GM21717 (cell line): ENCODE measurements at regions not wholly inside any gene's neighbourhood (a gene's known extent, or its start where the extent isn't known, plus 50 kb on each side); places are given as distances from the start of the nearest gene placed in this dataset.
"Not testable (repeated sequence)": the region's sequence is repeated elsewhere in the genome, so short reads cannot be mapped to it uniquely, and the experiment has no call there.

Experiments
- ATAC-seq: cut with Tn5 transposase; IDR thresholded peaks from one replicate; pipeline ENCODE4 v1.9.1; 2021; ENCODE audit warnings: mild to moderate bottlenecking, moderate library complexity; ENCODE audit not compliant: unreplicated experiment

DNA sequence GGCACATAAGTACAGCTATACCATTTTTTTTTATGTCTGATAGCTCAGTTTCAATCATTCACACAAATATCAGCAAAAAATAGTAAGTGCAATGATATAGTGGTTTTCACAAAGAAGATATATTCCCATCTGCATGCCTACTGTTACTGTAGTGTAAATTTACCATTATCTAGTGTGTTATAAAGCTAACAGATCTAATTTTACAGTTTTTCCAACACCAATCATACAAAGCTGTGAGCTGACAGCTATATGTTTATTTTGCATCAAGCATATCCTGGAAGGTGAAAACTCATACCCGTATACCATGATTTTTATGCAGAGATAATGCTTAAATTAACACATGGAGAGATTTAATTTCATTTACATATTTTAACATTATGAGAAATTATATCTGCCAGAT lies 89.9 kb upstream of the HAPLN1 start:
- no peak for ATAC-seq

DNA sequence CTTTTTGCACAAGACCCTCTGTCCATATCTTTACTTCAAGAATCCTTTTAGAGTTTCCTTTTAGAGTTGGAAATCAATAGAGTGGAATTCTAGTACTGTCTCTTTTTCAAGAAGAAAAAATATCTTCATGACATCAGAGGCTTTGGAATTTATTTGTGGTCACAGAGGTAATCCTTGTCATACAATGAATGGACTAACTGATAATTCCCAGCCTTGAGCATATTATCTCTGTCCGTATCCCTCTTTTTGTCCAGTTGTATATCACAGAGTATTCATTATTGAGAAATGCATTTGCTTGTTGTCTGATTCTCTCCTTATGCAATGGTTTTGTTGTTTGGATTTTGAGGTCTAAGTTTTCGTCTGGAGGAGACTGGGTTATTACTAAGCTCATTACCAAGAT lies 82.0 kb upstream of the HAPLN1 start:
- no peak for ATAC-seq

DNA sequence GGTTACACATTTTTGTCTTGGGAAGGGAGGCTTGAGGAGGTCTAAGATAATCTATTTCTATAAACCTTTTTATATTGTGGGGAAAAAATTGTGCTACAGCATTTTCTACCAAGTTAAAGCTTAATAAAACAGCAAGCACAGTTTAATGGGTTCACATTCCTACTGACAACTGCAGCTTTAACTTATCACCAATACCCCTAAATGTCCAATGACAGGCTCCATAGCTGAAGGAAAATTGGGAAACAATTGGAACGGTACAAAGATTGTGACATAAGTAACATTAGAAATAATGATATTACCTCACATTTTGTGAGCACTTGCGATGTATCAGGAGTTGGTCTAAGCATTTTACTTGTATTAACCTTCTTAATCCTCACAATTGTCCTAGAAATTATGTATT lies 79.5 kb upstream of the HAPLN1 start:
- no peak for ATAC-seq

- ATAC-seq: not testable (repeated sequence)
These were observed 78.4 kb upstream of the HAPLN1 start for GRCh38 chr5:83799020-83799419.

- ATAC-seq: no peak
These were observed 68.7 kb upstream of the HAPLN1 start for GRCh38 chr5:83789371-83789770.

DNA sequence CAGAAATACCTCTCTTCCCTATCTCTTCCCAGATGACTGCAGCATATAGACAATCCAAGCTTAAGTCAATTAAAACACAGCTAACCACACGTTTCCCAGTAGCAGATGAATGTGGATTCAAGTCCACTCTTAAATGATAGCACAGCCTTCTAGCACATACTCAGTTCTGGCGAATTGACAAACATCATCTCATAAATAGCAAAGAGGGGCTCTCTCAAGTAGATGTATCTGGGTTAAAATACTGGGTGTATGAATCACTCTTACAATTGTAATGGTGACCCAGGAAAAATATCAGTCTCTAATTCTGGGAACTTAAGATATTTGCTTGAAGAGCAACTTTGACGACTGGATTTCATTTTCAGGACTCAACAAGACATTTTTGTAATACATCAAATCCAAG lies 67.0 kb upstream of the HAPLN1 start:
- no peak for ATAC-seq

GRCh38 chr5:83785176-83785668 lies 64.6 kb upstream of the HAPLN1 start:
- no peak for ATAC-seq

GRCh38 chr5:83780699-83781350 lies 60.2 kb upstream of the HAPLN1 start:
- ATAC-seq: no peak

DNA sequence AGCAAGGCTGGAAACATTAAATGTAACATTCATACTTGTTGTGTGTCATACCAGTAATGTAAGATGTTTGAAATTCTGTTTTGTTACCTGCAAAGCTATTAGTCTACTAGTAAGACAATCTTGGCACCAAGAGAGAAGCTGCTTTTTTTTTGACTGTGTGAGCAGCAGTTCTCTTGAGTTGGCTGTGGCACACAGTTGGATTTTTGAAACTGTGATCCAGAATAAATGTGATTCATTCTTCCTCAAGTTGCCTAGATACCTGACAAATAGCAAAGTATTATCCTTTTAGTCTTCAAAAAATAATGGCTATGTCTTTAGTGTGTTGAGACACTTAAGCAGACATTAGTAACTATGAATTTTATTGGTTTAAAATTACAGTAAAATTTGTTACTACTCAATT lies 57.2 kb upstream of the HAPLN1 start:
- ATAC-seq: no peak

DNA sequence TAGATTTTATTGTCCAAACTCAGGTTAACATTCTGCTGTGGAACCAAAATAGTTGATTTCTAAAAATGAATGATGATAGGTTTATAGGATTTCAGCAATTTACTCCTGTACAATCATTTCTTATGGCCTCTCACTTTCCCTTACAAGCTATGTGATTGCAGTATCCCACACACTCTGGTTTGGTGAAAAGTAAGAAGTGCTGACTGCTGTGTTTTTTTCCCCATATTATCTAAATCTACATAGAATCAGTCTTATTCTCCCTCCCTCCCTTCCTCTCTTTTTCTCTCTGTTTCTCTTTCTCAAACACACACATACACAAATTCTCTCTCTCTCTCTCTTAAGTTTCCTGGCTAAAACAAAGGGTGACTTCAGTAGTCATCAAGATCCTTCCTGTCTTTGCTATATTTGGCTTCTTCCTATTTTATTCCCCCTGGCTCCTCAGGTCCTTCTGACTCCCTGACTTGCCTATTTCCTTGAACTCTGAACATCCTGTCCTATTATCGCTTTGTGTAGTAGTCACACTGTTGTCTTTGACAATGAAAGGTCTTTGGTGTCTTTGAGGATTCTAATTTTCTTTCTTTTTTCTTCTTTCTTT lies 55.9 kb upstream of the HAPLN1 start:
- no peak for ATAC-seq
